ENCODE measurements at regions not wholly inside any gene's neighbourhood (a gene's known extent, or its start where the extent isn't known, plus 50 kb on each side); places are given as distances from the start of the nearest gene placed in this dataset.

DNA sequence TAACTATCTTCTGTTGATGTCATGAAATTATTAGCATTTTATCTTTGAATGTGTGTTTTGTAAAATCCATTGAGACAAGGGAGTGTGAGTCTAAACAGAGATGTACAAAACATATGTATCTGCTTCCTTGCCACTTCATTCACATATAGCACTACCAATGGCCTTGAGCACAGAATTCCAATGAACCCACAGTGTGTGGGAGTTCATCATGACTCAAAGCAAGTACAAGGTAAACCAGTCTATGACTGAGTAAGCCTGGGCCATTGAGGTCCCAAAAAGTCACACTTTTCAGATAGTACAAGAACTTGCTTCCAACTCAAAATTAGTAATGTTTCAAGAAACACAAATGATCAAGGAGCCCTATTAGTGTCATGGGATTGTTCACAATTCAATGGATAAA lies 218.6 kb downstream of the MANEA start:
- Mint-ChIP-seq H3K4me1 (no peaks in the 10 kb centered on the region), H3K36me3 (ENCODE audit: low read depth) (no peaks in the 10 kb centered on the region), H3K4me3 (no peak overlapping the region), H3K27me3 (ENCODE audit: low read depth, poor library complexity) (peaks cover 5% of the 10 kb centered on the region), H3K27ac (no peak overlapping the region), H3K9me3 (no peaks in the 10 kb centered on the region)
- TF ChIP-seq, protein P1, sequence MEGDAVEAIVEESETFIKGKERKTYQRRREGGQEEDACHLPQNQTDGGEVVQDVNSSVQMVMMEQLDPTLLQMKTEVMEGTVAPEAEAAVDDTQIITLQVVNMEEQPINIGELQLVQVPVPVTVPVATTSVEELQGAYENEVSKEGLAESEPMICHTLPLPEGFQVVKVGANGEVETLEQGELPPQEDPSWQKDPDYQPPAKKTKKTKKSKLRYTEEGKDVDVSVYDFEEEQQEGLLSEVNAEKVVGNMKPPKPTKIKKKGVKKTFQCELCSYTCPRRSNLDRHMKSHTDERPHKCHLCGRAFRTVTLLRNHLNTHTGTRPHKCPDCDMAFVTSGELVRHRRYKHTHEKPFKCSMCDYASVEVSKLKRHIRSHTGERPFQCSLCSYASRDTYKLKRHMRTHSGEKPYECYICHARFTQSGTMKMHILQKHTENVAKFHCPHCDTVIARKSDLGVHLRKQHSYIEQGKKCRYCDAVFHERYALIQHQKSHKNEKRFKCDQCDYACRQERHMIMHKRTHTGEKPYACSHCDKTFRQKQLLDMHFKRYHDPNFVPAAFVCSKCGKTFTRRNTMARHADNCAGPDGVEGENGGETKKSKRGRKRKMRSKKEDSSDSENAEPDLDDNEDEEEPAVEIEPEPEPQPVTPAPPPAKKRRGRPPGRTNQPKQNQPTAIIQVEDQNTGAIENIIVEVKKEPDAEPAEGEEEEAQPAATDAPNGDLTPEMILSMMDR (IDR thresholded peaks at IDR 0.05) = no peak
- no peak for DNase-seq

DNA sequence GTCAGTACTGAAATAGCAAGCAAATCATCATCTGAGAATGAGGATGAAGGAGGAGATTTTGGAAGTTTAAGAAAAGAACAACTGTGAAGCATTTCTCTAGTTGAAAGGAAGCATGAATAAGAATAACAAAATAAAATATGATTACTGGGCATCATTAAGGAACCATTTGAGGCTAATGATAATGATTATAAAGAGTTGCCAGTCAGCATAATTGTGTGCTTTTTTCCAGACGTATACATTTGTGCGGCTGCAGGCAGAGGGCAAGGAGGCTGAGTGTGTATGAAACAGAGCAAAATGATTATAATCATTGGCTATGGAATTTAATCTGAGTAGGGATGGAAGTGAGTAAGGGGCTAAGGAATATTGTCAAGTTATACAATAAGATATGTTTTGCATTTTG lies 218.7 kb upstream of the FUT9 start:
- Mint-ChIP-seq H3K9me3 (no peaks in the 10 kb centered on the region), H3K36me3 (ENCODE audit: low read depth) (no peaks in the 10 kb centered on the region), H3K27me3 (ENCODE audit: low read depth, poor library complexity) (peaks cover 4% of the 10 kb centered on the region), H3K4me3 (no peak overlapping the region), H3K4me1 (no peaks in the 10 kb centered on the region), H3K27ac (no peak overlapping the region)
- TF ChIP-seq, protein P1 (IDR thresholded peaks at IDR 0.05) = no peak
- no peak for DNase-seq

DNA sequence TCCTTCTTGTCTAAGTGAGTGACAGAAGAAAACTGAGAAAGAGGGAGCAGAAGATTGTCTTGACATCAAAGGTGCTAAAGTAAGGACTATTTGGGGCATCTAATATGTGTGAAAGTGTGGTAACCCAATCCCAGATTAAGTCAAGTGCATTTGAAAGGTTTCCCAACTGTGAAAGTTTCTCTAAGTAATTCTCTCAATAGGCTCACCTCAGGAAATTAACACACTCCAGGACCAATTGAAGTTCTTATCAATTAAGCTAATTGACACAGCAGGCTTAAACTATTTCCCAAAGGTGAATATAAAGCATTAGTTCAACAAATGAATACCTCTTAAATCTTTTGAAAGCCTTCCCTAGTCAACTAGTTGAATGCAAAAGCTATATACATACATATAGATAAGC lies 212.8 kb upstream of the FUT9 start:
- no peak overlapping the region for H3K27ac Mint-ChIP-seq

DNA sequence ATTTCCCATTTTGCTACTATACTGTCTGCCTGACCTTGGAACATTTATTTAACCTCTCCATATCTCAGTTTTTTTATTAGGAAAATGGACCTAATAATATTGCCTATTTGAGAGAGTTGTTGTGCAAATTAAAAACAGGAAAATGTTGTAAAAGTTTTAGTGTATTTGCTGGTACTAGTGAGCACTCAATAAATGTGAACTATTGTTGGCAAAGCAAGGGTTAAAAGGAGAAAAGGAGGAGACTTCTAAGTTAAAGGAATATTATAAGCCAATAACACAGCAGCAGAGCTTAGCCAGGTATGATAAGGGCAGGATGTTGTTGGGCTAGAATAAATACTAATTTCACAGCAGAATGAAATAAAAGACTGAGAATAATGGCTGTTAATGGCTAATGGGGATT lies 211.9 kb upstream of the FUT9 start:
- TF ChIP-seq, protein P1 (IDR thresholded peaks at IDR 0.05) = no peak
- H3K27me3 Mint-ChIP-seq (ENCODE audit: low read depth, poor library complexity) = no peaks in the 10 kb centered on the region
- H3K9me3 Mint-ChIP-seq = no peaks in the 10 kb centered on the region
- no peaks in the 10 kb centered on the region for H3K4me1 Mint-ChIP-seq
- H3K36me3 Mint-ChIP-seq (ENCODE audit: low read depth) = no peaks in the 10 kb centered on the region
- no peak overlapping the region for H3K4me3 Mint-ChIP-seq
- DNase-seq = no peak
- H3K27ac Mint-ChIP-seq = no peak overlapping the region

More for the DNA sequence above, 212.8 kb upstream of the FUT9 start:
- Mint-ChIP-seq H3K36me3 (ENCODE audit: low read depth) (no peaks in the 10 kb centered on the region), H3K4me3 (no peak overlapping the region), H3K9me3 (no peaks in the 10 kb centered on the region), H3K27me3 (ENCODE audit: low read depth, poor library complexity) (no peaks in the 10 kb centered on the region), H3K4me1 (no peaks in the 10 kb centered on the region)
- TF ChIP-seq, protein P1 (IDR thresholded peaks at IDR 0.05) = no peak
- DNase-seq = no peak

DNA sequence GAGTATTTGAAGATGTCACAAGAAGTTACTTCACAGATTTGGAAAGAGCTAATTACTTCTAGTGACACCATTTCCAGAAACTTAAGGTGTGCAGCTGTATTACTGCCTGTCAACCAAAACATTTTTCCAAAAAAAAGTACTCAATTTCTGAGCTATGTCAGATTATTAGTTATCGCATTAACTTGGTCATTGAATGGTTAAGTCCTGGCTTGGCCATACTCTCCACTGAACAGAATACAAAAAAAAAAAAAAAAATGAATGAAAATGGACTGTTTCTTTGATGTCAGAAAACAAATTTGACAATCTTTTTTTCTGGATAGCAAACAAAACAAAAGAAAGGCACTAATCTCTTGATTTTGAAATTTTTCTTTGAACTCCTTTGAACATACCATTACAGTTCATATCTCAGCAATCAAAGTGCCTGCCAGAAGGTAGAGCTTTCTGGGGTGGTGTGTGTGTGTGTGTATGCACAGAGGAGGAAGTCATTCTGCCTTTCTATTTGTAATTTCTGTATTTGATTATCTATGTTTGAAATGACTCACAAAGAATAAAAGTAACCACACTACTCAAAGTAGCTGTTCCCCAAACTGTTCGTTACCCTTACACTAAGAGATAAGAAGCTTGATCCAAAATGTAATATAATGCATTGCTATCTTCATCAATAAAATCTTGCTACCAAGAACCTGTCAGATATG lies 210.8 kb upstream of the FUT9 start:
- TF ChIP-seq, protein P1 (IDR thresholded peaks at IDR 0.05) = no peak
- no peak overlapping the region for H3K4me3 Mint-ChIP-seq
- H3K9me3 Mint-ChIP-seq = no peaks in the 10 kb centered on the region
- no peak overlapping the region for H3K27ac Mint-ChIP-seq
- no peaks in the 10 kb centered on the region for H3K4me1 Mint-ChIP-seq
- no peaks in the 10 kb centered on the region for H3K36me3 Mint-ChIP-seq (ENCODE audit: low read depth)
- DNase-seq = no peak
- no peaks in the 10 kb centered on the region for H3K27me3 Mint-ChIP-seq (ENCODE audit: low read depth, poor library complexity)

DNA sequence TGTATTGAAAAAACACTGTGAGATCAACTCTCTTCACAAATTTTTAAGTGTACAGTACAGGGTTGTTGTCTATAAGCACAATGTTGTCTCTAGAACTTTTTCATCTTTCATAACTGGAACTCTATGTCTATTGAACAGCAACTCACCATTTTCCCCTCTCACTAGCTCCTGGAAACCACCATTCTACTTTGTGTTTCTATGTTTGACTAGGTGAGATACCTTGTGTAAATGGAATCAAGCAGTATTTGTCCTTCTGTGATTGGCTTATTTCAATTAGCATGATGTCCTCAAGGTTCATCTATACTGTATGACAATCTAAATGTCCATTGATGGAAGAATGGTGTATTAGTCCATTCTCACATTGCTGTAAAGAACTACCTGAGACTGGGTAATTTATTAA lies 210.1 kb upstream of the FUT9 start:
- H3K4me3 Mint-ChIP-seq = no peak overlapping the region
- no peak overlapping the region for H3K27ac Mint-ChIP-seq
- TF ChIP-seq, protein P1 (IDR thresholded peaks at IDR 0.05) = no peak
- H3K9me3 Mint-ChIP-seq = no peaks in the 10 kb centered on the region
- DNase-seq = no peak
- H3K27me3 Mint-ChIP-seq (ENCODE audit: low read depth, poor library complexity) = no peaks in the 10 kb centered on the region
- no peaks in the 10 kb centered on the region for H3K4me1 Mint-ChIP-seq
- H3K36me3 Mint-ChIP-seq (ENCODE audit: low read depth) = no peaks in the 10 kb centered on the region
